Mesenchymal stem cell (in vitro differentiated cells and primary cell): ENCODE measurements at regions not wholly inside any gene's neighbourhood (a gene's known extent, or its start where the extent isn't known, plus 50 kb on each side); places are given as distances from the start of the nearest gene placed in this dataset.

Experiments used
- DNase-seq: peaks from one replicate; pipeline ENCODE4 v3.0.0-alpha.2; 2013
- H2AFZ ChIP-seq: one replicate; pipeline ENCODE4 v1.6.1; 2013; ENCODE audit warnings: low read depth, mild to moderate bottlenecking, control low read depth, inconsistent platforms, low read length, moderate library complexity
- H2AK5ac ChIP-seq: 2 replicates; pipeline ENCODE4 v1.6.1; 2013; ENCODE audit warnings: low read length, moderate library complexity, mild to moderate bottlenecking, inconsistent platforms; ENCODE audit not compliant: severe bottlenecking
- H2BK120ac ChIP-seq: one replicate; pipeline ENCODE4 v1.6.1; 2013; ENCODE audit warnings: low read depth, mild to moderate bottlenecking, inconsistent platforms, low read length, moderate library complexity
- H2BK12ac ChIP-seq, 2 experiments: one replicate each; pipeline ENCODE4 v1.6.1; 2013; ENCODE audit warnings: inconsistent platforms in 2 of 2, low read length in 2 of 2, mild to moderate bottlenecking in 2 of 2, moderate library complexity in 2 of 2, control low read depth in 1 of 2
- H2BK15ac ChIP-seq: one replicate; pipeline ENCODE4 v1.6.1; 2013; ENCODE audit warnings: mild to moderate bottlenecking, low read depth, inconsistent platforms; ENCODE audit not compliant: poor library complexity, severe bottlenecking
- H2BK5ac ChIP-seq: 2 replicates; pipeline ENCODE4 v1.6.1; 2013; ENCODE audit warnings: low read depth, mild to moderate bottlenecking, low read length, control low read depth, inconsistent platforms; ENCODE audit not compliant: poor library complexity, severe bottlenecking
- H3K14ac ChIP-seq, 2 experiments: one replicate each; pipeline ENCODE4 v1.6.1; 2013; ENCODE audit warnings: inconsistent platforms in 2 of 2, low read length in 2 of 2, control low read depth in 1 of 2, mild to moderate bottlenecking in 1 of 2, moderate library complexity in 1 of 2
- H3K18ac ChIP-seq, 2 experiments: one replicate each; pipeline ENCODE4 v1.6.1; 2013; ENCODE audit warnings: inconsistent platforms in 2 of 2, low read length in 2 of 2, control low read depth in 1 of 2, low read depth in 1 of 2, mild to moderate bottlenecking in 1 of 2
- H3K23ac ChIP-seq, 2 experiments: one replicate each; pipeline ENCODE4 v1.6.1; 2013; ENCODE audit warnings: inconsistent platforms in 2 of 2, low read length in 2 of 2, mild to moderate bottlenecking in 2 of 2, moderate library complexity in 2 of 2, control low read depth in 1 of 2
- H3K27ac ChIP-seq: 2 replicates; pipeline ENCODE4 v1.5.1; 2013; ENCODE audit warnings: mild to moderate bottlenecking, moderate library complexity, low read length, control low read depth, inconsistent platforms; ENCODE audit not compliant: poor library complexity, severe bottlenecking
- H3K27me3 ChIP-seq, 2 experiments: 2 replicates each; pipeline versions ENCODE4 v1.6.1 to v1.7.0; 2013; ENCODE audit warnings: low read length in 2 of 2, mild to moderate bottlenecking in 2 of 2, moderate library complexity in 2 of 2, control low read depth in 1 of 2, inconsistent platforms in 1 of 2; ENCODE audit not compliant: control insufficient read depth in 1 of 2, insufficient read depth in 1 of 2
- H3K36me3 ChIP-seq, 2 experiments: 2 replicates each; pipeline versions ENCODE4 v1.6.1 to v1.7.0; 2013; ENCODE audit warnings: low read length in 2 of 2, control low read depth in 1 of 2, inconsistent platforms in 1 of 2, low read depth in 1 of 2, mild to moderate bottlenecking in 1 of 2; ENCODE audit not compliant: insufficient read depth in 2 of 2, control insufficient read depth in 1 of 2
- H3K4ac ChIP-seq, 2 experiments: one replicate each; pipeline ENCODE4 v1.6.1; 2013; ENCODE audit warnings: inconsistent platforms in 2 of 2, low read length in 2 of 2, mild to moderate bottlenecking in 2 of 2, moderate library complexity in 2 of 2, control low read depth in 1 of 2, low read depth in 1 of 2
- H3K4me1 ChIP-seq: 2 replicates; pipeline ENCODE4 v1.6.1; 2013; ENCODE audit warnings: low read depth, low read length, control low read depth; ENCODE audit not compliant: control insufficient read depth, insufficient read depth
- H3K4me2 ChIP-seq: 2 replicates; pipeline ENCODE4 v1.6.1; 2013; ENCODE audit warnings: low read length, mild to moderate bottlenecking, inconsistent platforms; ENCODE audit not compliant: poor library complexity, severe bottlenecking
- H3K4me3 ChIP-seq, 2 experiments: 2 replicates each; pipeline versions ENCODE4 v1.5.1 to v1.7.0; 2013; ENCODE audit warnings: low read length in 2 of 2, mild to moderate bottlenecking in 2 of 2, control low read depth in 1 of 2, low read depth in 1 of 2; ENCODE audit not compliant: insufficient read depth in 1 of 2
- H3K79me1 ChIP-seq: replicated peaks from 2 replicates; pipeline ENCODE4 v1.6.1; 2013; ENCODE audit warnings: mild to moderate bottlenecking, control low read depth, low read length, inconsistent platforms; ENCODE audit not compliant: poor library complexity, severe bottlenecking
- H3K9ac ChIP-seq: 2 replicates; pipeline ENCODE4 v1.7.0; 2013; ENCODE audit warnings: mild to moderate bottlenecking, low read length, moderate library complexity
- H3K9me3 ChIP-seq: 2 replicates; pipeline ENCODE4 v1.7.0; 2013; ENCODE audit warnings: mild to moderate bottlenecking, low read length; ENCODE audit not compliant: control insufficient read depth
- H4K8ac ChIP-seq: one replicate; pipeline ENCODE4 v1.6.1; 2013; ENCODE audit warnings: inconsistent platforms, mild to moderate bottlenecking, low read length, moderate library complexity
- H4K91ac ChIP-seq: one replicate; pipeline ENCODE4 v1.6.1; 2013; ENCODE audit warnings: mild to moderate bottlenecking, low read length, inconsistent platforms
- WGBS: methylation state at CpG from one replicate; pipeline ENCODE4 v1.1.7; 2013; ENCODE audit warnings: mixed read lengths; 5-methylcytosine and 5-hydroxymethylcytosine counted together

DNA sequence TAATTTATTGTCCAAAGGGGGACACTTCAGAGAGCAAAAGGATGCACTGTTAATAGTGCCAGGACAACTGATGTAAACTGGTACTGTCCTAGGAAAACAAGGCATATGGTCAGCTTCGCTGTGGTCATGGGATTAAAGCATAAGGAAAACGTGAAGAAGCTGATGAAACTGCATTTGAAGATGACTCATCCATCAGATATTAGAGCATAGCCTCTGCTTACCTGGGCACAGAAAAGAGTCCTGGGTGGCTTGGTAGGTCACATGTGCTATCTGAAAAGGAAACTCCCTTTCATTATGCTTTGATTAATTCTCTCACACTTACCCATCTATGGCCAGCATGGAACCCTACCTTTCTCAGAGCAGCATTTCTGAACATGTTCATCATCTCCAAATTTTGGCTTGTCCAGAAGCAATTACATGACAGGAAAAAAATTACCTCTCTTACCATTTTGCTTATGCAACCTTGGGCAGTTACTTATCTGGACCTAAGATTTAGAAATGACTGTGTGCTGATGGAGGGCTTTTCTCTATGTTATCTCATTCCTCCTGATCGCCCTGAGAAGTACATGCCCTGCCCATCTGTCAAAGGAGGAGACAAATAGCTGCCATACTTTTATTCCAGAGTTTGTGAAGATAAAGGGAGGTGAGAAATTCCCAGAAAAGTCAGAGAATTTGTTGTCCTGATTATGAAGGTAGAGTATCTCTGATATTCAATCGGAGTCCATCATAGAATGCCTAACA, 275.3 kb upstream of the SLC14A2 start:
- no peak overlapping the region for H3K23ac ChIP-seq
- no peak overlapping the region for H3K4ac ChIP-seq
- WGBS: 63% methylated on average over 3 of the region's 4 CpGs

DNA sequence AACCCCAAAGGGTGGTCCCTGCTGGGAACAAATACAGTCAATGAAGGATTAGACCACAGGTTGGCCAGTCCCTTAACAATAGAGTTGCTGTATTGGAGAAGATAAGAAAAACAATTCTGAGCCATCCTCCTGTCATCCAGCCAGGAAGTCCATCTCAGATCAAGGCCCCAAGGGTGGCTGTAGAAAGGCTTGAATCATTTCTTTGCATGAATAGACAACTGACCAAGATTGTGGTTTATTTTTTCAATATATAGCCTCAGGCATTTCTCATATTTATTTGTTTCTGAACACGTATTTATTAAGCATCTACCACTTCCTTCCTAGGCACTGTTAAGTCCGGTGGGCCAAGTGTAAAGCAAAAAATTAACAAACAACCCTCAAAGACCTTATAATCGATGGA, 274.4 kb upstream of the SLC14A2 start:
- 71% methylated on average over 2 of the region's 3 CpGs for WGBS
- no peaks in the 10 kb centered on the region for H3K36me3 ChIP-seq

More for the DNA sequence above, 275.3 kb upstream of the SLC14A2 start:
- Histone ChIP-seq H4K91ac (no peak overlapping the region), H3K18ac (no peak overlapping the region), H2BK12ac (no peak overlapping the region), H3K36me3 (no peaks in the 10 kb centered on the region), H3K27ac (no peak overlapping the region), H3K4me2 (no peak overlapping the region), H3K27me3 (peaks cover 0 to 8% of the 10 kb centered on the region in 2 experiments), H2AFZ (no peak overlapping the region), H3K4me1 (no peaks in the 10 kb centered on the region), H2BK15ac (no peak overlapping the region), H3K14ac (no peak overlapping the region), H2BK5ac (no peak overlapping the region), H2AK5ac (no peak overlapping the region), H4K8ac (no peak overlapping the region), H3K9me3 (no peaks in the 10 kb centered on the region), H3K9ac (no peak overlapping the region), H2BK120ac (no peak overlapping the region), H3K79me1 (no peaks in the 10 kb centered on the region), H3K4me3 (no peak overlapping the region)
- DNase-seq: no peak

DNA sequence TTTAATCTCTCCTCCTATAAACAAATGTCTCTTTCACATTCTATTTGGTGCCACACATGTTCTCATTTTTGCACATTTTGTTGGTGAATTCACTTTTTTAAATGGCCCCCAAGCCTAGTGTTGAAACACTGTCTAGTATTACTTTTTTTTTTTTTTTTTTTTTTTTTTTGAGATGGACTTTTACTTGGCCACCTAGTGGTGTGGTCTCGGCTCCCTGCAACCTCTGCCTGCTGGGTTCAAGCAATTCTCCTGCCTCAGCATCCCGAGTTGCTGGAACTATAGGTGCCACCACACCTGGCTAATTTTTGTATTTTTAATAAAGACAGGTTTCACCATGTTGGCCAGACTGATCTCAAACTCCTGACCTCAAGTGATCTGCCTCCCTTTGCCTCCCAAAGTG, 273.8 kb upstream of the SLC14A2 start:
- Histone ChIP-seq H3K27me3 (peaks cover 0 to 4% of the 10 kb centered on the region in 2 experiments), H3K9ac (no peak overlapping the region), H3K23ac (no peak overlapping the region), H2BK120ac (no peak overlapping the region), H2BK5ac (no peak overlapping the region), H2AK5ac (no peak overlapping the region), H3K4me1 (no peaks in the 10 kb centered on the region), H2BK15ac (no peak overlapping the region), H3K9me3 (no peaks in the 10 kb centered on the region), H2AFZ (no peak overlapping the region), H3K4me2 (no peak overlapping the region), H4K8ac (no peak overlapping the region), H3K4me3 (no peak overlapping the region), H3K36me3 (no peaks in the 10 kb centered on the region), H3K18ac (no peak overlapping the region), H3K27ac (no peak overlapping the region), H2BK12ac (no peak overlapping the region), H3K79me1 (no peaks in the 10 kb centered on the region), H3K4ac (no peak overlapping the region), H4K91ac (no peak overlapping the region), H3K14ac (no peak overlapping the region)
- WGBS: 56% methylated on average over 2 of the region's 2 CpGs
- no peak for DNase-seq

More for the DNA sequence above, 274.4 kb upstream of the SLC14A2 start:
- no peak overlapping the region for H3K4ac ChIP-seq
- no peak overlapping the region for H4K8ac ChIP-seq
- no peak overlapping the region for H2BK15ac ChIP-seq
- no peak overlapping the region for H3K4me3 ChIP-seq
- no peak for DNase-seq
- no peaks in the 10 kb centered on the region for H3K9me3 ChIP-seq
- peaks cover 0 to 4% of the 10 kb centered on the region in 2 experiments for H3K27me3 ChIP-seq
- H4K91ac ChIP-seq: no peak overlapping the region
- H3K27ac ChIP-seq: no peak overlapping the region
- H2BK12ac ChIP-seq: no peak overlapping the region
- H3K18ac ChIP-seq: no peak overlapping the region
- H3K4me2 ChIP-seq: no peak overlapping the region
- H3K9ac ChIP-seq: no peak overlapping the region
- no peak overlapping the region for H3K23ac ChIP-seq
- no peaks in the 10 kb centered on the region for H3K79me1 ChIP-seq
- H2AK5ac ChIP-seq: no peak overlapping the region
- H3K14ac ChIP-seq: no peak overlapping the region
- H2AFZ ChIP-seq: no peak overlapping the region
- no peak overlapping the region for H2BK120ac ChIP-seq
- no peaks in the 10 kb centered on the region for H3K4me1 ChIP-seq
- no peak overlapping the region for H2BK5ac ChIP-seq

DNA sequence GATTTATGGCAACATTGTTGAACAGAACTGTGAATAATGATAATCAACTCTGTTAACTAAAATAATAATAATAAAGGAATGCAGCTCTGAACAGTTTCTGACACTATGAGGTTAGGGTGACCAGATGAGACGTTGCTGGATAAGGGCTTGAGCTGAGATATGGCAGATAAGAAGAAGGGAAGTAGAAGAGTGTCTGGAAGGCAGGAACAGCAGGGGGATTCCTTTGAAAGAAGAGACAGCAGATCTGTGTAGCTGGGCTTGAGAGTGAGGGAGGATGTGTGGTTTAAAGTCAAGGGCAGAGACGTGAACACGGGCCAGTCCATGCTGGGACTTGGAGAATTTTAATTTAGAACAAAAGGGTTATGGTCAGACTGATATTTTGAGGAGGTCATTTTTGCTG, 273.1 kb upstream of the SLC14A2 start:
- Histone ChIP-seq H3K4ac (no peak overlapping the region), H2AK5ac (no peak overlapping the region), H3K27me3 (peaks cover 0 to 4% of the 10 kb centered on the region in 2 experiments), H3K4me3 (no peak overlapping the region), H2BK5ac (no peak overlapping the region), H3K14ac (no peak overlapping the region), H3K18ac (no peak overlapping the region), H3K27ac (no peak overlapping the region), H3K4me2 (no peak overlapping the region), H3K9ac (no peak overlapping the region), H2AFZ (no peak overlapping the region), H2BK15ac (no peak overlapping the region), H4K8ac (no peak overlapping the region), H3K79me1 (no peaks in the 10 kb centered on the region), H3K23ac (no peak overlapping the region), H2BK120ac (no peak overlapping the region), H2BK12ac (no peak overlapping the region), H3K4me1 (no peaks in the 10 kb centered on the region), H4K91ac (no peak overlapping the region), H3K9me3 (no peaks in the 10 kb centered on the region), H3K36me3 (no peaks in the 10 kb centered on the region)
- 5% methylated on average over 3 of the region's 3 CpGs for WGBS
- no peak for DNase-seq
